Coronary artery (tissue), 2 donors: ENCODE measurements at regions not wholly inside any gene's neighbourhood (a gene's known extent, or its start where the extent isn't known, plus 50 kb on each side); places are given as distances from the start of the nearest gene placed in this dataset.

ENCODE experiments used
- DNase-seq: peaks from one replicate; pipeline ENCODE4 v3.0.0-alpha.2; 2017; ENCODE audit warnings: low spot score
- H3K27ac ChIP-seq, 2 donors: fragments of 200-600 bp; sonication (generic); one replicate each; pipeline ENCODE4 v1.5.1; 2016 to 2019
- H3K4me3 ChIP-seq: fragments of 200-600 bp; sonication (generic); 2 replicates; pipeline ENCODE4 v1.5.1; 2016; ENCODE audit warnings: mild to moderate bottlenecking, moderate library complexity
- CTCF ChIP-seq: fragments of 200-600 bp; sonication (generic); IDR thresholded peaks from one replicate; pipeline ENCODE4 v1.5.1; 2019; ENCODE audit warnings: antibody characterized with exemption

GRCh38 chr14:104309657-104310369 is 171.4 kb downstream of the KIF26A start:
- no peak for DNase-seq
- no peak for TF ChIP-seq CTCF
- Histone ChIP-seq H3K4me3 (no peak overlapping the region), H3K27ac (no peak overlapping the region)

- Histone ChIP-seq H3K4me3 (no peak overlapping the region), H3K27ac (no peak overlapping the region)
- no peak for DNase-seq
- TF ChIP-seq CTCF, result no peak
Measured at GRCh38 chr14:104311358-104311757, 173.0 kb downstream of the KIF26A start.

GRCh38 chr14:104313674-104314073 is 175.3 kb downstream of the KIF26A start:
- Histone ChIP-seq H3K27ac (no peak overlapping the region), H3K4me3 (no peak overlapping the region)
- DNase-seq, result peak; percentile 8
- no peak for TF ChIP-seq CTCF

- H3K4me3 ChIP-seq, result no peak overlapping the region
- H3K27ac ChIP-seq, result no peak overlapping the region
- no peak for TF ChIP-seq CTCF
- peak; percentile 60 for DNase-seq
Measured at GRCh38 chr14:104314251-104314941, 176.0 kb downstream of the KIF26A start.

- Histone ChIP-seq H3K4me3 (no peak overlapping the region), H3K27ac (no peak overlapping the region)
- TF ChIP-seq CTCF, result no peak
- peak; percentile 26 for DNase-seq
Measured at GRCh38 chr14:104315169-104315568, 176.8 kb downstream of the KIF26A start.

GRCh38 chr14:104315625-104316024 is 177.2 kb downstream of the KIF26A start:
- Histone ChIP-seq H3K4me3 (no peak overlapping the region), H3K27ac (no peak overlapping the region)
- DNase-seq, result peak; percentile 21
- no peak for TF ChIP-seq CTCF
